ENCODE measurements at regions not wholly inside any gene's neighbourhood (a gene's known extent, or its start where the extent isn't known, plus 50 kb on each side); places are given as distances from the start of the nearest gene placed in this dataset.

DNA sequence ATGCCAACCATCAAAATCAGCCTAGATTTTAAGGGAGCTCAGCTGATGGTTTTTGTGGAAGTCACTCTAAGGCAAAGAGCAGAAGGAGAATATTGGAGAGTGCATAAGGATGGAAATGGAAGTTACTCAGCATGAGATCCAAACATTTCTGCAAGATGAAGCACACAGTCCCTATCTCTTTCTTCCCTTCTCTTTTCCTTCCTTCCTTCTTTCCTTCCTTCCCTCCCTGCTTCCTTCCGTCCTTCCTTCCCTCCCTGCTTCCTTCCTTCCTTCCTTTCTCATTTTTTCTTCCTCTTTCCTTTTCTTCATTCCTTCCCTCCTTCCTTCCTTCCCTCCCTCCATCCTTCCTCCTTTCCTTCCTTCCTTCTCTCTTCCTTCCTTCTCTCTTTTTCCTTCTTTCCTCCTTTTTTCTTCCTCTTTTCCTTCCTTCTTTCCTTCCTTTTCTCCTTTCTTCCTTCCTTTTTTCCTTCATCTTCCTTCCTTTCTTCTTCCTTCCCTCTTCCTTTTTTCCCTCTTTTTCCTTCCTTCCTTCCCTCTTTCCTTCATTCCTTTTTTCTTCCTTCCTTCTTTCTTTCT is 727.9 kb upstream of the CDH2 start:
- TF ChIP-seq, protein P1, sequence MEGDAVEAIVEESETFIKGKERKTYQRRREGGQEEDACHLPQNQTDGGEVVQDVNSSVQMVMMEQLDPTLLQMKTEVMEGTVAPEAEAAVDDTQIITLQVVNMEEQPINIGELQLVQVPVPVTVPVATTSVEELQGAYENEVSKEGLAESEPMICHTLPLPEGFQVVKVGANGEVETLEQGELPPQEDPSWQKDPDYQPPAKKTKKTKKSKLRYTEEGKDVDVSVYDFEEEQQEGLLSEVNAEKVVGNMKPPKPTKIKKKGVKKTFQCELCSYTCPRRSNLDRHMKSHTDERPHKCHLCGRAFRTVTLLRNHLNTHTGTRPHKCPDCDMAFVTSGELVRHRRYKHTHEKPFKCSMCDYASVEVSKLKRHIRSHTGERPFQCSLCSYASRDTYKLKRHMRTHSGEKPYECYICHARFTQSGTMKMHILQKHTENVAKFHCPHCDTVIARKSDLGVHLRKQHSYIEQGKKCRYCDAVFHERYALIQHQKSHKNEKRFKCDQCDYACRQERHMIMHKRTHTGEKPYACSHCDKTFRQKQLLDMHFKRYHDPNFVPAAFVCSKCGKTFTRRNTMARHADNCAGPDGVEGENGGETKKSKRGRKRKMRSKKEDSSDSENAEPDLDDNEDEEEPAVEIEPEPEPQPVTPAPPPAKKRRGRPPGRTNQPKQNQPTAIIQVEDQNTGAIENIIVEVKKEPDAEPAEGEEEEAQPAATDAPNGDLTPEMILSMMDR (IDR thresholded peaks at IDR 0.05), result no peak
- TF ChIP-seq POLR2A (IDR thresholded peaks at IDR 0.05), result no peak
- intact Hi-C loops (cut with DNase I), result no loop called here
- Histone ChIP-seq H3K27ac (no peak overlapping the region), H3K4me3 (no peak overlapping the region), H3K4me1 (no peaks in the 10 kb centered on the region), H3K27me3 (no peaks in the 10 kb centered on the region), H3K9me3 (no peaks in the 10 kb centered on the region), H3K36me3 (no peaks in the 10 kb centered on the region)
- DNase-seq, result no peak
- WGBS, 4 donors, result 48 to 91% (median 79%) methylated on average over 1 of the region's 1 CpG
- no peak for ATAC-seq

DNA sequence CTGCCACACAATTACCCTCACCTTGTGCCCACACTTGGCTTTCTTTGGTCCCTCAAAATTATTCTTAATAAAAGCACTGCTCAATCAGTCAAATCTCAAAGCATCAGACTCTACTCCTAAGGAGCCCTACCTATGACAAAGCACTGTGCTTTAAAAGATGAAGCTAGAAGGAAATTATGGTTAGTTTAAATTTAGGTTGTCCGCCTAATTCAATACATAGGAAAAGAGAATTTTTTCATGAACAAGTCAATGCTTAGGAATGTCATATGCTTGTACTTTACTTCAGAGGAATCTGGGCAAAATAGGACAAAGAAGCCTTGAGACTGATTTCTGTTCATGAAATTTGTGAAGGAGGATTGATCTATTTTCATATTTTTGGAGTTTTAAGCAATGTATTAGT is 726.4 kb upstream of the CDH2 start:
- TF ChIP-seq, protein P1 (IDR thresholded peaks at IDR 0.05), result no peak
- no peak for TF ChIP-seq POLR2A (IDR thresholded peaks at IDR 0.05)
- H3K9me3 ChIP-seq, result no peaks in the 10 kb centered on the region
- DNase-seq (no peak), ATAC-seq (no peak)
- H3K4me1 ChIP-seq, result no peaks in the 10 kb centered on the region
- H3K4me3 ChIP-seq, result no peak overlapping the region
- WGBS, 4 donors, result 42 to 92% (median 47%) methylated on average over 1 of the region's 1 CpG
- no peak overlapping the region for H3K27ac ChIP-seq
- no peaks in the 10 kb centered on the region for H3K36me3 ChIP-seq
- H3K27me3 ChIP-seq, result no peaks in the 10 kb centered on the region
- intact Hi-C loops (cut with DNase I), result no loop called here

DNA sequence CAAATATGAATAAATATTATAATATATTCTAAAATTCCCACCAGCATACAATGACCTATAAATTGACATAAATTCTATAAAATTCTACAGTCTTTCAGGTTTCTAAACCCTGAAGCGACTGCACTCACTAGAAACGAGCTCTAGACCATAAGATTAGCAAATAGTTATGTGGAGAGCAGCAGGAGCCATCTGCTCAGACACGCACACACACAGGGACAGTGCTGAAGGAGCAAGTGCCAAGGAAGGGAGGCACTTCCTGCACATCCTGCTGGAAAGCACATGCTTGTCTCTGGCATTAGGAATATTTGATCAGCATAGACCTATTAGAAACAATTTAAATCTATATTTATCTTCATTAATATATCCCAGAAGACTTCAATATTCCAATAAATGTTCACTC is 713.9 kb upstream of the CDH2 start:
- no peak overlapping the region for H3K27ac ChIP-seq
- DNase-seq (no peak), ATAC-seq (no peak)
- no peaks in the 10 kb centered on the region for H3K27me3 ChIP-seq
- no peaks in the 10 kb centered on the region for H3K4me1 ChIP-seq
- WGBS, 4 donors, result 33 to 58% (median 42%) methylated on average over 3 of the region's 3 CpGs
- H3K36me3 ChIP-seq, result no peaks in the 10 kb centered on the region
- H3K9me3 ChIP-seq, result peaks cover 0 to 10% (median 0%) of the 10 kb centered on the region in 12 donors
- no peak overlapping the region for H3K4me3 ChIP-seq
- intact Hi-C loops (cut with DNase I), result no loop called here
- no peak for TF ChIP-seq POLR2A (IDR thresholded peaks at IDR 0.05)
- TF ChIP-seq, protein P1 (IDR thresholded peaks at IDR 0.05), result no peak

DNA sequence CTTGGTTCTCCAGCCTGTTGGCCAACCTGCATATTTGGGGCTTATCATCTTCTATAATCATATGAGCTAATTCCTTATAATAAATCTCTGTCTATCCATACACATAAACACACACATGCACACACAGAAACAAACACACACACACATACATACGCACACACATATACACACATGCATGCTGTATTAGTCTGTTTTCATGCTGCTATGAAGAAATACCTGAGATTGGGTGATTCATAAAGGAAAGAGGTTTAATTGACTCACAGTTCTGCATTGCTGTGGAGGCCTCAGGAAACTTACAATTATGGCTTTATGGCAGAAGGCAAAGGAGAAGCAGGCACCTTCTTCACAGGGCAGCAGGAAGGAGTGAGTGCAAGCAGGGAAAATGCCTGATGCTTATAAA is 707.4 kb upstream of the CDH2 start:
- no peaks in the 10 kb centered on the region for H3K4me1 ChIP-seq
- no peak overlapping the region for H3K27ac ChIP-seq
- intact Hi-C loops (cut with DNase I), result loop anchor here in 1 of 10 donors (10.0 kb wide), 1 partner anchor 450 kb away; no protein-coding TSS in a partner anchor
- no peaks in the 10 kb centered on the region for H3K36me3 ChIP-seq
- no peaks in the 10 kb centered on the region for H3K9me3 ChIP-seq
- WGBS, 4 donors, result 94 to 96% (median 96%) methylated on average over 1 of the region's 1 CpG
- H3K27me3 ChIP-seq, result no peaks in the 10 kb centered on the region
- ATAC-seq (no peak), DNase-seq (no peak)
- H3K4me3 ChIP-seq, result no peak overlapping the region
- no peak for TF ChIP-seq POLR2A (IDR thresholded peaks at IDR 0.05)
- TF ChIP-seq, protein P1 (IDR thresholded peaks at IDR 0.05), result no peak

Data from heart left ventricle (tissue), 16 donors.